ENCODE measurements at regions not wholly inside any gene's neighbourhood (a gene's known extent, or its start where the extent isn't known, plus 50 kb on each side); places are given as distances from the start of the nearest gene placed in this dataset.

GRCh38 chr12:104852896-104853295 lies 105.2 kb downstream of the SLC41A2 start:
- Mint-ChIP-seq H3K4me3 (ENCODE audit: unreplicated experiment) (no peak overlapping the region), H3K9me3 (ENCODE audit: unreplicated experiment) (no peaks in the 10 kb centered on the region), H3K4me1 (ENCODE audit: insufficient read depth, unreplicated experiment) (no peaks in the 10 kb centered on the region), H3K36me3 (ENCODE audit: insufficient read depth, unreplicated experiment) (no peaks in the 10 kb centered on the region), H3K27ac (ENCODE audit: low read depth, unreplicated experiment) (no peak overlapping the region), H3K27me3 (ENCODE audit: insufficient read depth, unreplicated experiment) (no peaks in the 10 kb centered on the region)
- intact Hi-C loops (cut with micrococcal nuclease) = no loop called here
- no TSS peak for BruUV-seq (replicated peaks)
- TF ChIP-seq CTCF (IDR thresholded peaks at IDR 0.05; ENCODE audit: unreplicated experiment) = no peak
- ChIA-PET POLR2A (no interaction called here), CTCF (interaction anchor here (1.1 kb wide), 1 partner anchor 471 kb away, joined by 3 read pairs; no protein-coding TSS in a partner anchor)
- no peak for DNase-seq (ENCODE audit: unreplicated experiment)

- Mint-ChIP-seq H3K4me1 (ENCODE audit: insufficient read depth, unreplicated experiment) (no peaks in the 10 kb centered on the region), H3K27ac (ENCODE audit: low read depth, unreplicated experiment) (no peak overlapping the region), H3K27me3 (ENCODE audit: insufficient read depth, unreplicated experiment) (no peaks in the 10 kb centered on the region), H3K36me3 (ENCODE audit: insufficient read depth, unreplicated experiment) (no peaks in the 10 kb centered on the region), H3K9me3 (ENCODE audit: unreplicated experiment) (no peaks in the 10 kb centered on the region), H3K4me3 (ENCODE audit: unreplicated experiment) (no peak overlapping the region)
- POLR2A ChIA-PET = no interaction called here
- no peak for TF ChIP-seq CTCF (IDR thresholded peaks at IDR 0.05; ENCODE audit: unreplicated experiment)
- CTCF ChIA-PET = no interaction called here
- no TSS peak for BruUV-seq (replicated peaks)
- DNase-seq (ENCODE audit: unreplicated experiment) = no peak
- intact Hi-C loops (cut with micrococcal nuclease) = no loop called here
These were observed 106.0 kb downstream of the SLC41A2 start for GRCh38 chr12:104852102-104852501.

- TF ChIP-seq CTCF (IDR thresholded peaks at IDR 0.05; ENCODE audit: unreplicated experiment) = no peak
- BruUV-seq (replicated peaks) = no TSS peak
- Mint-ChIP-seq H3K4me3 (ENCODE audit: unreplicated experiment) (no peak overlapping the region), H3K27ac (ENCODE audit: low read depth, unreplicated experiment) (no peak overlapping the region), H3K27me3 (ENCODE audit: insufficient read depth, unreplicated experiment) (no peaks in the 10 kb centered on the region), H3K9me3 (ENCODE audit: unreplicated experiment) (no peaks in the 10 kb centered on the region), H3K4me1 (ENCODE audit: insufficient read depth, unreplicated experiment) (no peaks in the 10 kb centered on the region), H3K36me3 (ENCODE audit: insufficient read depth, unreplicated experiment) (no peaks in the 10 kb centered on the region)
- ChIA-PET POLR2A (no interaction called here), CTCF (interaction anchor here (0.6 to 1.0 kb wide), 2 partner anchors 393 to 1317 kb away, joined by 3 to 4 read pairs; no protein-coding TSS in a partner anchor)
- no peak for DNase-seq (ENCODE audit: unreplicated experiment)
- intact Hi-C loops (cut with micrococcal nuclease) = no loop called here
These were observed 107.3 kb downstream of the SLC41A2 start for GRCh38 chr12:104850781-104851180.

- no peaks in the 10 kb centered on the region for H3K9me3 Mint-ChIP-seq (ENCODE audit: unreplicated experiment)
- intact Hi-C loops (cut with micrococcal nuclease) = no loop called here
- CTCF ChIA-PET = no interaction called here
- no peak for TF ChIP-seq CTCF (IDR thresholded peaks at IDR 0.05; ENCODE audit: unreplicated experiment)
- no peaks in the 10 kb centered on the region for H3K36me3 Mint-ChIP-seq (ENCODE audit: insufficient read depth, unreplicated experiment)
- POLR2A ChIA-PET = no interaction called here
- no peak for DNase-seq (ENCODE audit: unreplicated experiment)
- BruUV-seq (replicated peaks) = no TSS peak
- no peak overlapping the region for H3K4me3 Mint-ChIP-seq (ENCODE audit: unreplicated experiment)
- H3K4me1 Mint-ChIP-seq (ENCODE audit: insufficient read depth, unreplicated experiment) = no peaks in the 10 kb centered on the region
- no peaks in the 10 kb centered on the region for H3K27me3 Mint-ChIP-seq (ENCODE audit: insufficient read depth, unreplicated experiment)
- no peak overlapping the region for H3K27ac Mint-ChIP-seq (ENCODE audit: low read depth, unreplicated experiment)
These were observed 111.9 kb downstream of the SLC41A2 start for GRCh38 chr12:104846056-104846767.

All from MCF 10A (cell line).